ENCODE measurements at regions not wholly inside any gene's neighbourhood (a gene's known extent, or its start where the extent isn't known, plus 50 kb on each side); places are given as distances from the start of the nearest gene placed in this dataset.

DNA sequence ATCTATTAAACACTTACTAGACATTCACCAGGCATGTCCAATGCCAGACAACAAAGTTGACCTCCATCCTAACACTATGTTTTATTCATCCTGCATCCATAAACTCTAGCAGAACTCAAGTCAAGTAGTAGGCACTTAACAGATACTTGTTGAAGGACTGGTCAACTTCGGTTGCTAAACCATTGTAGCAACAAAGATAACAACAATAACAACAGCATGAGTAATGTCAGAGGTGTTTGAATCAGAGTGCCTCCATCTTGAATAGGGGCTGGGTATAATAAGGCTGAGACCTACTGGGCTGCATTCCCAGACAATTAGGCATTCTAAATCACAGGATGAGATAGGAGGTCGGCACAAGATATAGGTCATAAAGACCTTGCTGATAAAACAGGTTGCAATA lies 180.5 kb upstream of the ZNF462 start:
- no peak for DNase-seq

GRCh38 chr9:106683454-106683853 lies 179.5 kb upstream of the ZNF462 start:
- no peak for DNase-seq

DNA sequence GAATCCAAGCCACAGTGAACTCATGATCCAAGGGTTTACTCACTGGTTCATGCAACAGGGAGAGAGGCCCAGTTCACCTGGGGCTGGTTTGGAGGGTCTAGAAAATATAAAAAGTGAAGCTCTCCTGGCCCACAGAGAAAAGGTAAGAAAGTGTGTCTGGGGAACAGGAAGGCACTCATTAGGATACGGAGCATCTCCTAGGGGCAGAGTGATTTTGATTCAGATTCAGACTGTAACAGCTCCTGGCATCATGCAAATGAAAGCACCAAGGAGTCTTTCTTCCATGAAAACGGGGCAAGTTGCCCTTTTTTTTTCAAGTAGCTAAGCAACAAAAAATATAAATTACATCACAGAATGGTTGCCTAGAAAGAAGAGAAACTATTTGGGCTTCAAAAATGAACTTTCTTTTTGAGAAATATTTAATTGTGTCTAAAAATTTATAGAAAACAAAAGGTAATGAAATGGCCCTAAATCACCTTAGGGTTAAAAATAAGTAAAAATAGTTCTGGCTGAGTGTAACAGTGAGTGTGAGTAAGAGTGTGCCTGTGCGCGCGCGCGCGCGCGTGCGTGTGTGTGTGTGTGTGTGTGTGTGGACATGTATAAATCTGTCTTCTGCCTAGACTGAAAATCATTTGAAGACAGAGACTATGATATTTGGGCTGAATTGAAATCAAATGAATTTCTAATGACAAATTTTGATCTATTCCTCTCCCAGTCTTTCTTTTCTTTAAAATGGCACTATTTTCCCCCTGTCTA lies 177.8 kb upstream of the ZNF462 start:
- no peak for DNase-seq

GRCh38 chr9:106689089-106689488 lies 173.9 kb upstream of the ZNF462 start:
- no peak for DNase-seq

DNA sequence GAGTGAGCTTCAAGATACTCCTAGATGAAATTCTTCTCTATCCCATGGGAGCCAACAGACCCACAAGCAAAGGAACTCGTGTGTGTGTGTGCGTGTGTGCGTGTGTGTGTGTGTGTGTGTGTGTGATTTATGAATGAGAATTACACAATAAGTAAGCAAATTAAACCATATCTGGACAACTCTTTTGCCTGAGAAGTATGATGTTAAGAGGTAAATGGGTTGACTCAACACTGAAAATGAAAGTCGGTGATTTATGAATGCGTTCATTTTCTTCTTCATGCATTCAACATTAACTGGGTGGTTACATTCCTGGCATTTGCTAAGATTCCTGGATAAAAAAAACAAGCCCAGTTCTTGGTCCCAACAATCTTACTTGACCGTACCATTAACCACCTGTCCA lies 171.3 kb upstream of the ZNF462 start:
- DNase-seq = no peak

DNA sequence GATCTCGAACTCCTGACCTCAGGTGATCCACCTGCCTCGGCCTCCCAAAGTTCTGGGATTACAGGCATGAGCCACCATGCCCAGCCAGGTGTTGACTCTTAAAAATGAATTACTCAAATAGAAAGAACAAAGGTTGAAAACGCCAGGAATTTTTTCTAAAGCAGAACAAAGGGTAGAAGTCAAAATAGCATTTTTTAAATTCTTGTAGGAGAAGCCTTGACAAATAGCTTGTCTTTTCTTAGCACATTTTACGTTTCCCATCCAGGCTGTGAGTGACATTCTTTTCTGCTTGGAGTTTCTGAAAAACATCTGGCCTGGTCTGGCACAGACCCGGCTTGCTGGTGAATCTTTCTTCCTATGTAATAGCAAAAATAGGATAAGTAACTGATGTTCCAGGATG lies 169.4 kb upstream of the ZNF462 start:
- DNase-seq = no peak

- no peak for DNase-seq
Observed at GRCh38 chr9:106696804-106697203, 166.2 kb upstream of the ZNF462 start.

GRCh38 chr9:106697390-106697749 lies 165.6 kb upstream of the ZNF462 start:
- DNase-seq = no peak

DNA sequence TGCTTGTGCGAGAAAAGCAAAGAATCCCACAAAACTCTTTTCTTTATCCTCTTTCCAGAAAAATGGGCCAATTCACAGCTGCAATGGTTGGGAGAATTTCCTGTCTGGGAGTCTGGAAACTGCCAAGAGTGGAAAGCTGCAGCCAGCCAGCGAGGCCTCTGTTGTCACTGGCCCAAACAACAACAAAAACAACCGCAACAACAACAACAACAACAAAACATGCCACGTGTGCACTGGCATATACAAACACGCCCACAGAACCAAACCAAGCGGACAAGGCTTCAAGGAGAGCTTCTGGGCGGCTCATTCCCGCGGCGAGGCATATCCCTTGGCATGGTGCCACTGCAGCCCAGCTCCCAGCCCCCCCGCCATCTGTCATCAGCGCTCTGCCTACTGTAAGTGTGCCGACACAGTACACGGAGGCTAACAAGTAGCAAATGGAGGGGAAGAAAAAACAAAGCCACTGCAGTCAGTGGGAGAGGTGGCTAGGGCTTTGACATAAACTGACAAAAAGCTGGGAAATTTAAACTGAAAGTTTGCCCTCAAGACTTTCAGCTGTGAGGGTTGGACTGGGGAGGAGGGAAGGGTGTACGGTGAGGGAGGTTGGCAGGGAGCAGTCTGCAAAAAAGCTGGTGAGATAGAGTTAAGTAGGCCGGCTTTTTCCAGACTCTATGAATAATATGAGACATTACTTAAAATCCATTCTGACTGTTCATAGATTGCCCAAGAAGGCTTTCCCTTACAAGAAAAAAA lies 165.0 kb upstream of the ZNF462 start:
- DNase-seq = peak; percentile 88

DNA sequence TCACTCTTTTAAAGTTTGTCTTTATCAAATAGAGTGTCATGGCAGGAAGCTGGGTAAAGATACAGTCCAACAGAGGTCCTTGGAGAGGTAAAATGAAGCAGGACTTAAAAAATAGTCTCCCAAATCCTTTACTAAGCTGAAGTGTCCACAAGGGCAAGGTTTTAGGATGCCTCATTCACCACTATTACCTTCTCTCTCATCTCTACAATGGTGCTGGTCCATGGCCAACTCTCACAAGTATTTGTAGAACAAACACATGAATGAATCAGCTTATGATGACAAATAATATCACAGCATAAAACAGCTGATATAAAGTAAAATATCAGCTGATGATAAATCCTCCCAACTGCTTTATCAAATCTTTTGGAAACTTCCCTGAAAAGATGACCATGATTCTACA lies 162.3 kb upstream of the ZNF462 start:
- DNase-seq = no peak

DNA sequence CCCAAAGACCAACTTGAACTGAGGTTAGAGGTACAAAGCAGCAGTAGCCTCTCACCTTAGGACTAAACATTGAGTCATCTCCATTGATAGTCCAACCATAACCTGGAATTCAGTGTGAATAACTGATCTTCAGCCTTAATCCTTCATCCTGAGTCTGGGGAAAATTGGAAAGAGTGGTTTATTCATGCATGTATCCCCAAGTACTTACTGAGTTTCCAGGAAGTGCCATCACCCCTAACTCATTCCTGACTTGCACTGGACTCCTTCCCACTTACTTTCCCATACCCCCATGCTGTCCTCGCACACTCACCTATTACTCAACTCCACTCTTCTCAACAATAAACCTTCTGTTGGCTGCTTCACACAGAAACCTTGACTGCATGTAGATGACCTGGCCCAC lies 161.4 kb upstream of the ZNF462 start:
- DNase-seq = no peak

DNA sequence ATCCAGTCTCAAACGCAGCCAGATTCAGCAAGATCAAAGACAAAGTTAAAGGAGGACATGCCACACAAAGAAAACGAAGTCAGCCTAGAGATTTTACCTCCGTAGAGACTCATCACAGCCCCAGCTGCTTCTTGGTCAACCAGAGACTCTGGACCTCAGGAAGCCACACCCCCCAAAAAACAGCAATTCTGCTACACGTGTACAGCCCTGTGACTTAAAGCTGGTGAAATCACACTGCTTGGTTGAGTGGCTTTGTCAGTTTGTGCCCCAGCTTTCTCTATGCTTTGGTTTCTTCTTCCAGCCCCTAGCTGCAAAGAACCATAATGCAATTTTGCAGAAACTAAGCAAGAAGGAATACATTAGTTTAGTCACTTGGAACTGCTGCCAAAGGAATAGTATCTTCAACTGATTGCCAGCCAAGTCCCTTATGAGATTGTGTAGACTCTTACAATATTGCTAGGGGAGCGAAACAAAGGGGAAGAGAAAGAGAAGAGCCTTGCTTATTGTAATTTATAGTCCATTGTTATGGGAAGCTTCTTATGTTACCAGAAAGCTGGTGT lies 158.8 kb upstream of the ZNF462 start:
- DNase-seq = no peak

DNA sequence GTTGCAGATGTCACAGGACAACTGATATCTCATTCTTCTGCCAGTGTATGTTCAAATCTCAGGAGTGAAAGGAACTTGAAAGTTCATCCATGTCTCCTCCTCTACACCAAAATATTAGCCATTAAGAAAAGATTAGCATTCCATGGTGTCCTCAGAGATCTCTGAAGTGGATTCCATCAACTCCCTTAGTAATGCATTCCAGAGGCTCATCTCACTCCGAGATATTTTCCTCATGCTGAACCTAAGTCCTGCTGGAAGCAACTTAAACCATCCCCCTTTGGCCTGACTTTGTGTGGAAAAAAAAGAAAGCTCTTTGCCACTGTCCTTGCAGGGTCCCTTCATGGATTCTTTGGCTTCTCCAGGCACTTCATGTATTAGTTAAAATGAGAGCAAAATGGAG lies 155.7 kb upstream of the ZNF462 start:
- no peak for DNase-seq

- peak; percentile 30 for DNase-seq
Observed at GRCh38 chr9:106707738-106708474, 155.1 kb upstream of the ZNF462 start.

DNA sequence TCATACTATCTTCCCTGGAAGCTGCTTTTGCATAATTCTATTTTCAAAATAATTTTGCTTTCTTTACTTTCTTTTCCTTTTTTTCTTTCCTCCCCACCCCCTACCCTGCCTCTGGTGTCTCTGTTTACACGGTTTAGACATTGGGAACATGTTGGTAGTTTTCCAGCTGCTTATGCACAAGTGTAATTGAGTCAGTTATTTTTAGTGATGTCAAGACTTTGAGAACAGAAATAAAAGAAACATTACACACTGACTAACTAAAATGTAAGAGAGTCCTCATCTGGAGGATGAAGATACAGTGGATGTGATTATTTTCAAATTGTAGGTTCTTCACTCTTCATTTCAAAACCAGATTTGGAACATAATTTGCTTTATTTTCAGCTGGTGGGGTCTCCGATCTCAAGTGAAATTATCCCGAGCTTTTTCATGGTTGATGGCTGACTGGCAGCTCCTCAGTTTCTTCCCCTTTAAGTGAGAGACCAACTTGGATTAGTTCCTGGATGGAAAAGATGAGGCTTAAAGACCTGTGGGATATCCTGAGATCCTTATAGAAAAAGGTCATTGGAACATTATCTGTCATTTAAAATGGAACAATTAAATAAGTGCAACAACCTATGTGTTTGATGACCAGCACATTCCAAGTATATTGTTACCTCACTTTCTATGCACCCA lies 154.4 kb upstream of the ZNF462 start:
- DNase-seq = no peak

GRCh38 chr9:106712279-106712678 lies 150.7 kb upstream of the ZNF462 start:
- no peak for DNase-seq

DNA sequence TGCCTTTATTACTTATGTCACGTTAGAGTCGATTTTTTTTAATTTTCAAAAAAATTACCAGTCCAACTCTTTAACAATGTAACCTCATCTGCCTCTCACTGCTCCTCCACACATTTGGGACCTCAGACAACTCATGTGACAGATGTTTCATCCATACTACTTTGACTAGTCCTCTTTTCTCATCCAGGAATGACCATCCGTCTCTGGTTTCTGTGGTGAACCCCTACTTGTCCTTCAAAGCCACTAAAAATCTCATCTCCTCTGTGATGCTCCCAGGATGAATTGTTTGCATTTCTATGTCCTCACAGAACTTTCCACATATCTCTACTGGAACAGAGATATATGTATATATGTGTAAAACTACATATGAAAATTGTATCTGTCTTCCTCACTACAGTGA lies 149.8 kb upstream of the ZNF462 start:
- DNase-seq = no peak

- no peak for DNase-seq
Observed at GRCh38 chr9:106716820-106717219, 146.1 kb upstream of the ZNF462 start.

DNA sequence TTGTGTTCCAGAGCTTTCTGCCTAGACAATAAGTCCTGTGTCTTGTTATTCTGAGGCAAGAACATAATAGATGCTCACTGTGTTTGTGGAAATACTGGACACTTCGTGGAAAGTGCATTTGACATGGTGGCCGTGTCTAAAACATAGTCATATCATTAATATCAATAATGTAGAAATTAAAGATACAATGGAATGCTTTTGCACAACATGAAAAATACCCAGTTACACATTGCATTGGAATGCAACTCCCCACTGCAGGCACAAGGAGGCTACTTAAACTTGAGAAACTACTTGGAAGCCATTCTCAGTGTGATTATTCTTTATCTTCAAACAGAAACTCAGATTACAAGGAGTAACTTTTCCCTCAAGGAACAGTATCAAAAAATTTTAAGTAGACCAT lies 145.3 kb upstream of the ZNF462 start:
- no peak for DNase-seq

GRCh38 chr9:106718936-106719335 lies 144.0 kb upstream of the ZNF462 start:
- DNase-seq = no peak

- DNase-seq = no peak
Observed at GRCh38 chr9:106722051-106722753, 140.8 kb upstream of the ZNF462 start.

- no peak for DNase-seq
Observed at GRCh38 chr9:106723926-106724325, 139.0 kb upstream of the ZNF462 start.

Measured in femur (tissue), 1 donor.